ENCODE measurements at regions not wholly inside any gene's neighbourhood (a gene's known extent, or its start where the extent isn't known, plus 50 kb on each side); places are given as distances from the start of the nearest gene placed in this dataset.

GRCh38 chr6:140487586-140487985 lies 1113.1 kb upstream of the CITED2 start:
- no peaks in the 10 kb centered on the region for H3K36me3 ChIP-seq (ENCODE audit: insufficient read depth, low read length)
- H3K9me3 ChIP-seq (ENCODE audit: low read length) = peaks cover 11% of the 10 kb centered on the region; the same call in 1 of the 2 replicates
- no peaks in the 10 kb centered on the region for H3F3A ChIP-seq (ENCODE audit: insufficient read depth, low read length)
- H3K9me2 ChIP-seq (ENCODE audit: low read depth, low read length) = no peaks in the 10 kb centered on the region
- H3K4me2 ChIP-seq (ENCODE audit: low read length) = no peak overlapping the region
- no peak for TF ChIP-seq EZH2 (IDR thresholded peaks at IDR 0.05; ENCODE audit: borderline replicate concordance, low read length)
- H3K4me3 ChIP-seq (ENCODE audit: low read depth, low read length, poor library complexity, severe bottlenecking) = no peak overlapping the region
- H3K27me3 ChIP-seq (ENCODE audit: insufficient read depth, low read length) = no peaks in the 10 kb centered on the region
- no peaks in the 10 kb centered on the region for H3K79me2 ChIP-seq (ENCODE audit: insufficient read depth, low read length)
- H3K9ac ChIP-seq (ENCODE audit: low read length) = no peak overlapping the region
- H3K27ac ChIP-seq (ENCODE audit: low read depth, low read length, poor library complexity, severe bottlenecking) = no peak overlapping the region
- no peak overlapping the region for H2AFZ ChIP-seq (ENCODE audit: low read length)
- H3K4me1 ChIP-seq (ENCODE audit: insufficient read depth, low read length, severe bottlenecking) = peaks cover 12% of the 10 kb centered on the region
- no peaks in the 10 kb centered on the region for H4K20me1 ChIP-seq (ENCODE audit: insufficient read depth, low read length)

GRCh38 chr6:140486450-140487361 lies 1112.3 kb upstream of the CITED2 start:
- H2AFZ ChIP-seq (ENCODE audit: low read length) = no peak overlapping the region
- H3K9me2 ChIP-seq (ENCODE audit: low read depth, low read length) = no peaks in the 10 kb centered on the region
- peaks cover 12% of the 10 kb centered on the region for H3K4me1 ChIP-seq (ENCODE audit: insufficient read depth, low read length, severe bottlenecking)
- TF ChIP-seq EZH2 (IDR thresholded peaks at IDR 0.05; ENCODE audit: borderline replicate concordance, low read length) = no peak
- no peak for TF ChIP-seq CTCF (IDR thresholded peaks at IDR 0.05; ENCODE audit: low read length)
- H3K4me2 ChIP-seq (ENCODE audit: low read length) = no peak overlapping the region
- H3F3A ChIP-seq (ENCODE audit: insufficient read depth, low read length) = no peaks in the 10 kb centered on the region
- H3K4me3 ChIP-seq (ENCODE audit: low read depth, low read length, poor library complexity, severe bottlenecking) = no peak overlapping the region
- H3K27ac ChIP-seq (ENCODE audit: low read depth, low read length, poor library complexity, severe bottlenecking) = no peak overlapping the region
- H3K79me2 ChIP-seq (ENCODE audit: insufficient read depth, low read length) = no peaks in the 10 kb centered on the region
- no peaks in the 10 kb centered on the region for H3K27me3 ChIP-seq (ENCODE audit: insufficient read depth, low read length)
- H4K20me1 ChIP-seq (ENCODE audit: insufficient read depth, low read length) = no peaks in the 10 kb centered on the region
- H3K9ac ChIP-seq (ENCODE audit: low read length) = no peak overlapping the region
- peaks cover 11% of the 10 kb centered on the region; the same call in 1 of the 2 replicates for H3K9me3 ChIP-seq (ENCODE audit: low read length)
- H3K36me3 ChIP-seq (ENCODE audit: insufficient read depth, low read length) = no peaks in the 10 kb centered on the region

GRCh38 chr6:140485740-140486449 lies 1111.4 kb upstream of the CITED2 start:
- Histone ChIP-seq H2AFZ (ENCODE audit: low read length) (0 out of 2 replicates have a peak overlapping the region, but pooled peaks have one; percentile 67), H3K4me1 (ENCODE audit: insufficient read depth, low read length, severe bottlenecking) (peaks cover 13% of the 10 kb centered on the region), H3K9me3 (ENCODE audit: low read length) (peaks cover 11% of the 10 kb centered on the region; the same call in 1 of the 2 replicates), H3K4me3 (ENCODE audit: low read depth, low read length, poor library complexity, severe bottlenecking) (no peak overlapping the region), H3K79me2 (ENCODE audit: insufficient read depth, low read length) (no peaks in the 10 kb centered on the region), H3K4me2 (ENCODE audit: low read length) (no peak overlapping the region), H3K9ac (ENCODE audit: low read length) (no peak overlapping the region), H4K20me1 (ENCODE audit: insufficient read depth, low read length) (no peaks in the 10 kb centered on the region), H3K9me2 (ENCODE audit: low read depth, low read length) (no peaks in the 10 kb centered on the region), H3K27ac (ENCODE audit: low read depth, low read length, poor library complexity, severe bottlenecking) (no peak overlapping the region), H3F3A (ENCODE audit: insufficient read depth, low read length) (no peaks in the 10 kb centered on the region), H3K27me3 (ENCODE audit: insufficient read depth, low read length) (no peaks in the 10 kb centered on the region), H3K36me3 (ENCODE audit: insufficient read depth, low read length) (no peaks in the 10 kb centered on the region)
- TF ChIP-seq EZH2 (IDR thresholded peaks at IDR 0.05; ENCODE audit: borderline replicate concordance, low read length) (no peak), CTCF (IDR thresholded peaks at IDR 0.05; ENCODE audit: low read length) (no peak)
